ENCODE measurements at regions not wholly inside any gene's neighbourhood (a gene's known extent, or its start where the extent isn't known, plus 50 kb on each side); places are given as distances from the start of the nearest gene placed in this dataset.

GRCh38 chr13:109654341-109655205, 131.8 kb downstream of the IRS2 start:
- no peak overlapping the region for H3K4me3 ChIP-seq
- H3K9me3 ChIP-seq (ENCODE audit: insufficient read depth, low read depth): no peaks in the 10 kb centered on the region
- ChIA-PET CTCF (no interaction called here), POLR2A (ENCODE audit: unreplicated experiment) (no interaction called here)
- H3K79me2 ChIP-seq (ENCODE audit: low read depth): no peaks in the 10 kb centered on the region
- no peak for DNase-seq
- H3K27ac ChIP-seq: no peak overlapping the region
- no peaks in the 10 kb centered on the region for H3K36me3 ChIP-seq (ENCODE audit: low read depth)
- H3K9me2 ChIP-seq (ENCODE audit: insufficient read depth): no peaks in the 10 kb centered on the region
- intact Hi-C loops (cut with micrococcal nuclease; ENCODE audit: unreplicated experiment): no loop called here
- BruUV-seq (replicated peaks): no TSS peak
- H3K27me3 ChIP-seq (ENCODE audit: insufficient read depth, low read depth): no peaks in the 10 kb centered on the region
- TF ChIP-seq EZH2 (IDR thresholded peaks at IDR 0.05; ENCODE audit: low read depth): no peak
- TF ChIP-seq, protein P1, sequence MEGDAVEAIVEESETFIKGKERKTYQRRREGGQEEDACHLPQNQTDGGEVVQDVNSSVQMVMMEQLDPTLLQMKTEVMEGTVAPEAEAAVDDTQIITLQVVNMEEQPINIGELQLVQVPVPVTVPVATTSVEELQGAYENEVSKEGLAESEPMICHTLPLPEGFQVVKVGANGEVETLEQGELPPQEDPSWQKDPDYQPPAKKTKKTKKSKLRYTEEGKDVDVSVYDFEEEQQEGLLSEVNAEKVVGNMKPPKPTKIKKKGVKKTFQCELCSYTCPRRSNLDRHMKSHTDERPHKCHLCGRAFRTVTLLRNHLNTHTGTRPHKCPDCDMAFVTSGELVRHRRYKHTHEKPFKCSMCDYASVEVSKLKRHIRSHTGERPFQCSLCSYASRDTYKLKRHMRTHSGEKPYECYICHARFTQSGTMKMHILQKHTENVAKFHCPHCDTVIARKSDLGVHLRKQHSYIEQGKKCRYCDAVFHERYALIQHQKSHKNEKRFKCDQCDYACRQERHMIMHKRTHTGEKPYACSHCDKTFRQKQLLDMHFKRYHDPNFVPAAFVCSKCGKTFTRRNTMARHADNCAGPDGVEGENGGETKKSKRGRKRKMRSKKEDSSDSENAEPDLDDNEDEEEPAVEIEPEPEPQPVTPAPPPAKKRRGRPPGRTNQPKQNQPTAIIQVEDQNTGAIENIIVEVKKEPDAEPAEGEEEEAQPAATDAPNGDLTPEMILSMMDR (conservative IDR thresholded peaks at IDR 0.05): no peak
- no peaks in the 10 kb centered on the region for H4K20me1 ChIP-seq (ENCODE audit: insufficient read depth)
- no peak overlapping the region for H3K4me2 ChIP-seq
- H3F3A ChIP-seq (ENCODE audit: insufficient read depth, low read depth): no peaks in the 10 kb centered on the region; the same call in 1 of the 2 replicates
- H2AFZ ChIP-seq: no peak overlapping the region
- H3K4me1 ChIP-seq (replicated peaks; ENCODE audit: insufficient read depth): no peaks in the 10 kb centered on the region

DNA sequence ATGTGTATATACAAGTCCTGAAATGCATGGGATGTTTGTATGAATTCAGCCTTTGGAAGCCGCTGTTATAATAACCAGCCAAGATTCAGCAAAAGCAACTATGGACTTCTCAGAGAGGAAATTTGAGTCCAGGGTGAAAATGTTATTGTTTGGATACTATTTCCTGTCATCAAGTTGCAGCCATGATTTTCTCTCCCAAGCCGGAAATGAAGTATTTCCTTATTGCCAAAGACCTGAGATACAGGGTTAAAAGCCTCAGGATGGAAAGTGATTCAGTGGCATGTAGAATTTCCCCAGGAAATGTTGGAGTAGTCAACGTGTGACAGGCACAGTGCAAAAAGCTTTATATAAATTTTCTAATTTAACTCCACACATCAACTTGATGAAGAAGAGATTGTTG, 133.9 kb downstream of the IRS2 start:
- Histone ChIP-seq H2AFZ (no peak overlapping the region), H3K4me2 (no peak overlapping the region), H3F3A (ENCODE audit: insufficient read depth, low read depth) (peaks cover 2% of the 10 kb centered on the region; the same call in 1 of the 2 replicates), H3K9me3 (ENCODE audit: insufficient read depth, low read depth) (no peaks in the 10 kb centered on the region), H3K27me3 (ENCODE audit: insufficient read depth, low read depth) (no peaks in the 10 kb centered on the region), H3K9me2 (ENCODE audit: insufficient read depth) (no peaks in the 10 kb centered on the region), H3K79me2 (ENCODE audit: low read depth) (no peaks in the 10 kb centered on the region), H3K27ac (no peak overlapping the region), H3K4me3 (no peak overlapping the region), H3K4me1 (replicated peaks; ENCODE audit: insufficient read depth) (peaks cover 8% of the 10 kb centered on the region), H4K20me1 (ENCODE audit: insufficient read depth) (no peaks in the 10 kb centered on the region), H3K36me3 (ENCODE audit: low read depth) (no peaks in the 10 kb centered on the region)
- CTCF ChIA-PET: no interaction called here
- POLR2A ChIA-PET (ENCODE audit: unreplicated experiment): no interaction called here
- TF ChIP-seq, protein P1 (conservative IDR thresholded peaks at IDR 0.05): no peak
- BruUV-seq (replicated peaks): no TSS peak
- intact Hi-C loops (cut with micrococcal nuclease; ENCODE audit: unreplicated experiment): no loop called here
- DNase-seq: no peak

- no peaks in the 10 kb centered on the region for H3K79me2 ChIP-seq (ENCODE audit: low read depth)
- peaks cover 15% of the 10 kb centered on the region for H3K4me1 ChIP-seq (replicated peaks; ENCODE audit: insufficient read depth)
- no peak overlapping the region for H3K27ac ChIP-seq
- ChIA-PET CTCF (no interaction called here), POLR2A (ENCODE audit: unreplicated experiment) (no interaction called here)
- peaks cover 8% of the 10 kb centered on the region for H3F3A ChIP-seq (ENCODE audit: insufficient read depth, low read depth)
- no peaks in the 10 kb centered on the region for H3K27me3 ChIP-seq (ENCODE audit: insufficient read depth, low read depth)
- H3K9me2 ChIP-seq (ENCODE audit: insufficient read depth): no peaks in the 10 kb centered on the region
- H3K4me2 ChIP-seq: no peak overlapping the region
- H3K9me3 ChIP-seq (ENCODE audit: insufficient read depth, low read depth): no peaks in the 10 kb centered on the region
- H3K4me3 ChIP-seq: no peak overlapping the region
- H2AFZ ChIP-seq: no peak overlapping the region
- BruUV-seq (replicated peaks): no TSS peak
- no peaks in the 10 kb centered on the region for H4K20me1 ChIP-seq (ENCODE audit: insufficient read depth)
- intact Hi-C loops (cut with micrococcal nuclease; ENCODE audit: unreplicated experiment): no loop called here
- TF ChIP-seq, protein P1 (conservative IDR thresholded peaks at IDR 0.05): no peak
- TF ChIP-seq EZH2 (IDR thresholded peaks at IDR 0.05; ENCODE audit: low read depth): no peak
- no peak for DNase-seq
- no peaks in the 10 kb centered on the region for H3K36me3 ChIP-seq (ENCODE audit: low read depth)
Observed at GRCh38 chr13:109651854-109652253, 134.5 kb downstream of the IRS2 start.
